GM12891 (cell line): ENCODE measurements at regions not wholly inside any gene's neighbourhood (a gene's known extent, or its start where the extent isn't known, plus 50 kb on each side); places are given as distances from the start of the nearest gene placed in this dataset.
"Not testable (repeated sequence)": the region's sequence is repeated elsewhere in the genome, so short reads cannot be mapped to it uniquely, and the experiment has no call there.

Source experiments
- POLR2AphosphoS5 ChIP-seq: IDR thresholded peaks from 2 replicates; pipeline ENCODE4 v1.6.1; 2011; ENCODE audit warnings: low read depth, low read length, control low read depth
- TAF1 ChIP-seq: IDR thresholded peaks from 2 replicates; pipeline ENCODE4 v1.6.1; 2011; ENCODE audit warnings: low read depth, low read length, control low read depth

- not testable (repeated sequence) for TF ChIP-seq TAF1, POLR2AphosphoS5
Measured at GRCh38 chr1:146411923-146412322, 183.1 kb upstream of the NOTCH2NLA start.
